ENCODE measurements at regions not wholly inside any gene's neighbourhood (a gene's known extent, or its start where the extent isn't known, plus 50 kb on each side); places are given as distances from the start of the nearest gene placed in this dataset.
A peak's percentile ranks its signal among the peaks of the same experiment; 100 is the strongest.
"Not testable (repeated sequence)": the region's sequence is repeated elsewhere in the genome, so short reads cannot be mapped to it uniquely, and the experiment has no call there.

GRCh38 chr19:31075146-31075655, 274.0 kb downstream of the TSHZ3 start:
- no peak for DNase-seq

DNA sequence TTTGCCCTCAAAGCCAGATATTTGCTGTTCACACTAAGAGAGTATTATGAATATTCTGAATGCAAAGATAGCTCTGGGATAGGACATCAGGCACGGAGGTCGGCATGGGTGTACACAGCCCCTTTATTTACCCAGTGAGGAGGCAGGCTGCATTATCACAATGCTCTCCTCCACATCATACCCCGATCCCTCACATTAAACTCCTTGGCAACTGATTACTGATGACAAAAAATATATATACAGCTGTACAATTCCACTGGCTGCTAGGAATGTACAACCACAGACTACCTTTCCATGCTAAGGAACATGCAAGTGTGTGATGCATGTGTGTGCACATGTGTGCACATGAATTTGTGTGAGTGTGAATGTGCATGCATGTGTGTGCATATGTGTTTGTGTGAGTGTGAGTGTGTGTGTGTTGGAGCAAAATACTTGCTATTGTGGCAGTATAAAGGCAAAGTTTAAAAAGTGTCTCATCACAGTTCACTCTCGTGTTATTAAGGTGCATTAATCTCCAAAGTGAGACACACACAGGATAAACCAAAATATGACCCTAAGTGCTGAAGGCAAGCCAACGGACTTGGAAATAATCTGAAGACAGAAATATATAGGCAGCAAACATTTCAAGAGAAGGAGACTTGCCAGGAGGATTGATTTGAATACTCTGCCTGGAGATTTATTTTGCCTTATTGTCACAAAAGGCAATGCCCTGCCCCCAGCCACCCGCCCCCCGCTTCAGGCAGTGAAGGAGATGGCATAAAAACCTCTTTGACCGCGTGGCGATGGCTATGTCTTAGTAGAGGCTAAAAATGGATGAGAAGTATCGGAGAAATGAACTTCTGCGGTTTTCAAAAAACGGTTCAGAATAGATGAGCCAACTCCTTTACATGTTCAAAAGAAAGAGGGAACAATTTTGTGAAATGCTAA, 274.8 kb downstream of the TSHZ3 start:
- no peak for DNase-seq

DNA sequence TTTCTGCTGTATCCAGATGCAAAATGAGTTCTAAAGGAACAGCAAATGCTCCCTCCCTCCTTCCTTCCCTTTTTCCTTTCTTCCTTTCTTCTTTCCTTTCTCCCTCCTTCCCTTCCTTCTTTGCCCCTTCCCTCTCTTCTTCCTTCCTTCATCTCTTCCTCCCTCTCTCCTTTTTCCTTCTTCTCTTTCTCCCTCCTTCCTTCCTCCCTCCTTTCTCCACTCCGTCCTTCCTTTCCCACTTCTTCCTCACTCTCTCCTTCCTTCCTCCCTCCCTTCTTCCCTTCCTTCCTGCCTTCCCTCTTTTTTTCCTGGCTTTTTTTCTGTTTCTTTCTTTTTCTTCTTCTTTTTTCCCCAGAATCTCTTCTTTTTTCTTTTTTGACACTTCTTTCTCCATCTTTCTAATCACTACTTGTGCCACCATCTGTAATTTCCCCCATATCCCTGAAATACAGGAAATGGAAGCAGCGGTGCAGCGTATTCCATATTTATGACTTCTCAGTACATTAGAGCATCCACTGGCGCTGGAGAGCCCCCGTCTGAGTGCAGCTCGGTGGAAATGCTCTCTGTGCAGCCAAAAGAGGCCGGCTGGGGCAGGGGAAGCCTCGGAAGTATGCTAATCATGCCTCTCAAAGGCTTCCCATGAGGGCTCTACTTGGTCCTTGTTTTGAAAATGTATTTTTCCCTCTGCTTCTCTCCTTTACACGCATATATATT, 275.6 kb downstream of the TSHZ3 start:
- no peak for DNase-seq

DNA sequence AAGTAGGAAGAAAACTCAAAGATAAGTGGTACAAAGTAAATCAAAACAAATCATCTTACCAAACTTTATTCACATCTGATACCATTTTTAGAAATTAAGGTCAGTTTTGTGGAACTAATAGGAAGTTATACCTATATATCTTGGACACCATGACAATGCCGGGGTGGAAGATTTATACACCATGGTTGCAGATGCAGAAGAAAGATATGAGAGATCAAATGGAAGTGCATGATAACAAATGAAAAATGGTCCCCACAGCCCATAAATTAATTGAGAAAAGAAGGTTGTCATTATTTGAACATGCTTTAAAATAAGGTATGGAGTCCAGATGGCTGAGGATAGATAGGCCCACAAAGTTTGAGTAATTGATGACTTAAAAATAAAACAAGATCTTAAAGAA, 276.8 kb downstream of the TSHZ3 start:
- no peak for DNase-seq

- no peak for DNase-seq
These were observed 277.9 kb downstream of the TSHZ3 start for GRCh38 chr19:31071136-31071855.

DNA sequence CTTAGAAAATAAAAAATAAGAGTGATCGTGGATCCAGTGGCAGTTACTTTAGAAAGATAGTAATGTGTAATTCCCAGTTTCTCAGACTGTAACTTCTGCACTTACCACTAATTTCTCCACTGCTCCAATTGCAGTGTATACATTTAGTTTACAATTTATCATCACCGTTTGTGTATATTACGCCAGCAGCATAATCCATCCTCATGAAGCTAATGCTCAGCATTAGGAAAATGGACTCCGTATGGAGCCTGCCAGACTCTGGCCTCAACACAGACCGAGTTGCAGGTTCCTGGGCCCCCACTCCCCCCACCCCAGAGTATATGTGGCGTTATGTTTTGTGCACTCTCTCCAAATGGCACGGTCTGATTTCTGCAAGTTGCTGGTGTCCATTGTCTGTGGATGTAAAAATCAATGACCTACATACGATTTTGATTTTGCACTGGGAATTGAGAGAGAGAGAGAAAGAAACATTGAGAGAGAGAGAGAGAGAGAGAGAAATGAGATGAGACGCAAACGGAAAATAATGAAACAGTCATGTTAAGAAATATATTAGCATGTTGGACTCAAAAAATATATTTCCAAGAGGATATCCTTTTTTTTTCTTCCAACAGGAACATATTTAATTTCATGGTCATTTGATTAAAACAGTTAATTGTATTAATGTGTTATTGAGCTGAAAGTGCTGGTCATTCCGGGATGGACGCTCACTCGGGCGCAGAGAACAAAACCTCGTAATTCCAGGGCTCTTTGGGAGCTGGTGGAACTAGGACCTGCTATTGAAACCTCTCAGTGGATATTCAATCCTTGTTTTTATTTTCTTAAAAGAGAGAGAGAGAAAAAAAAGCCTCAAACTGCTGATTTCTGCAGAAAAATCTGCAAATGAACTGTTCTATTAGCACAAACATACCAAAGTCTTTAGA, 278.8 kb downstream of the TSHZ3 start:
- no peak for DNase-seq

GRCh38 chr19:31068268-31068667, 281.0 kb downstream of the TSHZ3 start:
- DNase-seq = no peak

DNA sequence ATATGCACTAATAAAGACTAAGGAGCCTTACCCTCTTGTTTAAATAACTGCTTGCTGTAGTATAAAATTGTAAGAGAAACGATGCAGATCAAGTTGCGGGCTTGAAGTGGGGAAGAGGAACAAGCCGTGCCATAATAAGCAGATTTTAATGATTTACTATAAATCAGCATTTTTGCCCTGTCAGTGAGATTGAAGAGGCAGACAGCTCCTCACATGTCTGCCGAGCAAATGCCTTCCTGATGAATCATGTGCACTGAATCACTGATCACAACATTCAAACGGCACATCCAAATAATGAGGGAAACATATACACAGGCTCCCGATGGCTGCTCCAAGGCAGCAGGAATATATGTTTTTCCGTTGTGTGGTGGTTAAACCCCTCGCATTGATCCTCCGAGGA, 282.9 kb downstream of the TSHZ3 start:
- DNase-seq = no peak

- DNase-seq = no peak
These were observed 284.7 kb downstream of the TSHZ3 start for GRCh38 chr19:31064491-31064890.

- DNase-seq = no peak
These were observed 290.4 kb downstream of the TSHZ3 start for GRCh38 chr19:31058676-31059340.

GRCh38 chr19:31057476-31057875, 291.8 kb downstream of the TSHZ3 start:
- no peak for DNase-seq

- no peak for DNase-seq
These were observed 293.8 kb downstream of the TSHZ3 start for GRCh38 chr19:31055454-31055853.

GRCh38 chr19:31054430-31054829, 294.8 kb downstream of the TSHZ3 start:
- peak; percentile 25 for DNase-seq

- DNase-seq = no peak
These were observed 299.8 kb downstream of the TSHZ3 start for GRCh38 chr19:31049431-31049830.

DNA sequence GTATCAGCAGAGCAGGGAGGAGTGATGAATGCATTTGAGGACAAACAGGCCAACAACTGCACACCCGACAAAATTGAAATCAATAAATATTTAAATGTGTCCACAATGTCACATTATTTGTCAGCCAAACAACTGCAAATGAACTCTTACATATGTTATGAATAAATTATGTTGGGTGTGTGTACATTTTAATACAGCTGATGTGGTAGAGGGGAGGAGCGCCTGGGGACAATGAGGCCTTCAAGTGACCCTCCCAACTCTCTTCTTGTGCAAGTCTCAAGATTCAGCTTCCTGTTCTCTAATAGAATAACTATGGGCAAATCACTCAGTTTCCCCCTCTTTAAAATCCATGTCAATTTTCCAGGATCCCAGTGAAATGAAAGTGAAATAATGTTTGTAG, 303.2 kb downstream of the TSHZ3 start:
- DNase-seq = no peak

- no peak for DNase-seq
These were observed 307.8 kb downstream of the TSHZ3 start for GRCh38 chr19:31041461-31041860.

- DNase-seq = no peak
These were observed 310.1 kb downstream of the TSHZ3 start for GRCh38 chr19:31039151-31039550.

DNA sequence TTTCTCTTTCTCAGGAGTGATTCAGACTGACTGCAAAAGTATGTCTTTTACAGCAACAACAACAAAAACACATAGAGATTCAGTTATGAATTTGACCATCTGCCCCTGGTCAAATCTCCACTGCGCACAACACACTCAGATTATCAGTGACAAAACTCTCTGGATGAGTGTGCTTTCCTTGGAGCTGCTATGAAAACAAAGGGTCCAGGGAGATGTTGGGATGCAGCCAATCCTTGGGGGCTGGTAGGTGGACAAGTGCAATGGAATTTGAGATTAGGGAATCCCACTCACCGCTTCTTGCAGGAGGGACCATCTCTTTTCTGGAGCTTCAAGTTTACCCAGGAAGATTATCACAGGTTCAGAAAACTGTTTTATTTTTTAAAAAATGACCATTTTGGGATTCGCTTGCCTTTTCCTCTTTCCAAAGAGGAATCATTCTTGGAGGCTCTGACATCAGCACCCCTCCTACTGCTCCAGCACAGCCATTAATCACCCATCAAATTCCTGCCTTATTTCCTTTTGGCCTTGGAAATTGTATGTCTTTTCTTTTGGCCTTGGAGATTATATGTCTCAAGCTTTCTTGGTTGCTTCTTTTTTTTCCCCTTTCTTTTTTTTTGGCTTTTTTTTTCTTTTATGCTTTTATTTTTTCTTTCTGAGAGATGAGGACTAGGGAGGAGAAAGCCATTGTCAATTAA, 311.8 kb downstream of the TSHZ3 start:
- no peak for DNase-seq

DNA sequence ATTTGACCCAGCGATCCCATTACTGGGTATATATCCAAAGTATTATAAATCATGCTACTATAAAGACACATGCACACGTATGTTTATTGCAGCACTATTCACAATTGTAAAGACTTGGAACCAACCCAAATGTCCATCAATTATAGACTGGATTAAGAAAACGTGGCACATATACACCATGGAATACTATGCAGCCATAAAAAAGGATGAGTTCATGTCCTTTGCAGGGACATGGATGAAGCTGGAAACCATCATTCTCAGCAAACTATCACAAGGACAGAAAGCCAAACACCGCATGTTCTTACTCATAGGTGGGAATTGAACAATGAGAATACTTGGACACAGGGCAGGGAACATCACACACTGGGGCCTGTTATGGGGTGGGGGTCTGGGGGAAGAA, 317.8 kb downstream of the TSHZ3 start:
- DNase-seq = not testable (repeated sequence)

DNA sequence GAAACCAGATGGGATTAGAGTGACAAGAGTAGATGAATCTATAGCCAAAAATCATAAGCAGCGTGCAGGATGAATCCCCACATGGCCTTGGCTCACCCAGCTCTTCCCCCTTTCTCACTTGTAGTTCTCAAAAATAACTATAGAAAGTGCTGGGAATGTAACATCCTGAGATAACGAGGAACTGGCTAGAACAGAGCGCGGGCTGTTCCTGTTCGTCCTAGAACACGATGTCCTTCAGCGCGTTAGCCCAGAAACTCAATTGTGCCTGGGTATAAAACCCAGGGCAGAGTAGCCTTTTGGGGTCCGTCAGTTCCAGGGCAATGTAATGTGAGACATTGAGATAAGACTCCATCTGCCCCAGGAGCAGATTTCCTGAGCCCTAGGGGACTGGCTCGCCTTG, 326.2 kb downstream of the TSHZ3 start:
- no peak for DNase-seq

DNA sequence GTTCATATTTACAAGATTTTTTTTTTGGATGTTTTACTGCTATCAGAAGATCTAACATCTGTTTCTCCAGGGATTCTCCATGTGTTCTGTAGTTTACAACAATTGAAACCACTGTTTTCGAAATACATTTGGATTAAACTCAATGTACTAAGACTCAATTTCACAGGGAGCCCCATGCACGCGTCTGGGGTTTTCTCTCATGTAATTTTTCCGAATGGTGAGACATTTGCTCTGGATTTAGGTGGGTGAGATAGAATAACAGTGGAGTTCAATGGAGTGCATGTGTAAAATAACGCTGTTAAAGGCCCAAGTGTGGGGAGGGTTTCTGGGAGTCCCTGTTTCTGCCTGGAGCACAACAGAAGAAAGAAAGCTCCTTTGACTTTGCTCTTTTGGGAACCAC, 330.3 kb downstream of the TSHZ3 start:
- no peak for DNase-seq

Measured in activated T-cell treated with anti-CD3 and anti-CD28 coated beads, Interleukin-2, amount 50 U/mL, for 1 hour (primary cell).